SK-N-SH (cell line): ENCODE measurements at regions not wholly inside any gene's neighbourhood (a gene's known extent, or its start where the extent isn't known, plus 50 kb on each side); places are given as distances from the start of the nearest gene placed in this dataset.
A peak's percentile ranks its signal among the peaks of the same experiment; 100 is the strongest.

Experiments
- CTCF ChIA-PET: fragments of 300-600, 350-600 bp; formaldehyde crosslinking; extraction: SDS; loops from one replicate; lab custom pipeline; 2021; lab: Yijun Ruan, JAX
- POLR2A ChIA-PET: fragments of 350-600 bp; sonication (Branson Sonifier 250); formaldehyde crosslinking; extraction: SDS; loops from one replicate; lab custom pipeline; 2020; ENCODE audit warnings: antibody characterized with exemption, inconsistent platforms; lab: Yijun Ruan, JAX
- DNase-seq: peaks from one replicate; pipeline ENCODE4 v3.0.0; 2012
- H2AFZ ChIP-seq: fragments of 200-600 bp; sonication (generic); 2 replicates; pipeline ENCODE4 v1.8.1; 2016; ENCODE audit warnings: antibody characterized with exemption, mild to moderate bottlenecking, low read depth
- H3F3A ChIP-seq: fragments of 200-600 bp; sonication (generic); replicated peaks from 2 replicates; pipeline ENCODE3; 2016; ENCODE audit warnings: antibody characterized with exemption, mild to moderate bottlenecking; ENCODE audit not compliant: insufficient read depth
- H3K27ac ChIP-seq, 2 experiments: fragments of 200-500 bp in 1 of 2; fragments of 200-600 bp in 1 of 2; sonication (Bioruptor generic) in 1 of 2; sonication (generic), shearing (Covaris generic) in 1 of 2; 2 replicates each; pipeline versions ENCODE4 v1.5.1 to v1.6.1; 2014 to 2016; ENCODE audit warnings: low read depth in 2 of 2, inconsistent platforms in 1 of 2, low read length in 1 of 2, mild to moderate bottlenecking in 1 of 2, mixed read lengths in 1 of 2
- H3K27me3 ChIP-seq: fragments of 200-600 bp; sonication (generic), shearing (Covaris generic); 2 replicates; pipeline ENCODE4 v1.6.1; 2016; ENCODE audit warnings: mixed run types; ENCODE audit not compliant: insufficient read depth
- H3K36me3 ChIP-seq, 2 experiments: fragments of 200-500 bp in 1 of 2; fragments of 200-600 bp in 1 of 2; sonication (Bioruptor generic) in 1 of 2; sonication (generic) in 1 of 2; replicated peaks in 1 of 2; 2 replicates each; pipeline versions ENCODE3 to v1.5.1; 2014 to 2016; ENCODE audit warnings: low read length in 1 of 2, mild to moderate bottlenecking in 1 of 2; ENCODE audit not compliant: insufficient read depth in 2 of 2, control insufficient read depth in 1 of 2
- H3K4me1 ChIP-seq, 2 experiments: fragments of 200-500 bp in 1 of 2; fragments of 200-600 bp in 1 of 2; sonication (Bioruptor generic) in 1 of 2; sonication (generic), shearing (Covaris generic) in 1 of 2; 2 replicates each; pipeline versions ENCODE4 v1.5.1 to v1.6.1; 2014 to 2016; ENCODE audit warnings: low read depth in 1 of 2, low read length in 1 of 2, mixed run types in 1 of 2; ENCODE audit not compliant: insufficient read depth in 2 of 2, control insufficient read depth in 1 of 2
- H3K4me2 ChIP-seq: fragments of 200-600 bp; sonication (generic), shearing (Covaris generic); 2 replicates; pipeline ENCODE4 v1.6.1; 2017; ENCODE audit warnings: mixed run types
- H3K4me3 ChIP-seq, 2 experiments: fragments of 200-500 bp in 1 of 2; fragments of 200-600 bp in 1 of 2; sonication (Bioruptor generic) in 1 of 2; sonication (generic), shearing (Covaris generic) in 1 of 2; 2 replicates each; pipeline versions ENCODE4 v1.5.1 to v1.8.1; 2014 to 2016; ENCODE audit warnings: low read depth in 2 of 2, inconsistent platforms in 1 of 2, low read length in 1 of 2, mild to moderate bottlenecking in 1 of 2, mixed read lengths in 1 of 2, moderate library complexity in 1 of 2
- H3K79me2 ChIP-seq: fragments of 200-600 bp; sonication (generic); 2 replicates; pipeline ENCODE4 v1.8.1; 2017; ENCODE audit warnings: mild to moderate bottlenecking; ENCODE audit not compliant: insufficient read depth
- H3K9ac ChIP-seq: fragments of 200-600 bp; sonication (generic); 2 replicates; pipeline ENCODE4 v1.6.1; 2017; ENCODE audit warnings: mixed run types
- H3K9me2 ChIP-seq: fragments of 200-600 bp; sonication (generic); 2 replicates; pipeline ENCODE4 v1.6.1; 2017; ENCODE audit warnings: mixed run types
- H3K9me3 ChIP-seq: fragments of 200-600 bp; sonication (generic); 2 replicates; pipeline ENCODE4 v1.6.1; 2017; ENCODE audit warnings: mixed run types, mild to moderate bottlenecking, moderate library complexity
- H4K20me1 ChIP-seq: fragments of 200-600 bp; sonication (generic); 2 replicates; pipeline ENCODE4 v1.6.1; 2017; ENCODE audit warnings: mild to moderate bottlenecking, mixed run types; ENCODE audit not compliant: insufficient read depth
- CHD2 ChIP-seq: fragments of 150-350 bp; IDR thresholded peaks from 2 replicates; pipeline ENCODE4 v1.6.1; 2018; ENCODE audit warnings: low read length; ENCODE audit not compliant: partially characterized antibody
- ELF1 ChIP-seq: IDR thresholded peaks from 2 replicates; pipeline ENCODE4 v1.4.0; 2012
- EZH2phosphoT487 ChIP-seq: fragments of 200-600 bp; sonication (generic); IDR thresholded peaks from 2 replicates; pipeline ENCODE4 v1.6.1; 2017; ENCODE audit warnings: low read depth, mixed run types, mild to moderate bottlenecking, antibody characterized with exemption, moderate library complexity, borderline replicate concordance
- FOSL2 ChIP-seq: IDR thresholded peaks from 2 replicates; pipeline ENCODE4 v1.4.0; 2012; ENCODE audit warnings: low read depth, mild to moderate bottlenecking, moderate library complexity, borderline replicate concordance
- FOXJ3 ChIP-seq: sonication (generic); formaldehyde crosslinking; IDR thresholded peaks from 2 replicates; pipeline ENCODE4 v1.5.1; 2020; ENCODE audit warnings: mild to moderate bottlenecking, missing genetic modification reagents
- FOXM1 ChIP-seq: IDR thresholded peaks from 2 replicates; pipeline ENCODE4 v1.4.0; 2012; ENCODE audit warnings: low read depth, mild to moderate bottlenecking
- GABPA ChIP-seq: IDR thresholded peaks from 2 replicates; pipeline ENCODE4 v1.4.0; 2012; ENCODE audit warnings: low read depth, mild to moderate bottlenecking
- MEF2A ChIP-seq: IDR thresholded peaks from 2 replicates; pipeline ENCODE4 v1.4.0; 2012; ENCODE audit warnings: low read depth, borderline replicate concordance
- MXI1 ChIP-seq: IDR thresholded peaks from 2 replicates; pipeline ENCODE4 v1.6.1; 2012; ENCODE audit warnings: mild to moderate bottlenecking, low read depth, low read length, improper control_type of control experiment
- NRF1 ChIP-seq: IDR thresholded peaks from 2 replicates; pipeline ENCODE4 v1.6.1; 2012; ENCODE audit warnings: low read depth, mild to moderate bottlenecking, low read length
- POLR2AphosphoS5 ChIP-seq: IDR thresholded peaks from 2 replicates; pipeline ENCODE4 v1.6.1; 2012; ENCODE audit warnings: low read depth, low read length
- RFX5 ChIP-seq: IDR thresholded peaks from 2 replicates; pipeline ENCODE4 v1.6.1; 2012; ENCODE audit warnings: mild to moderate bottlenecking, improper control_type of control experiment, low read length
- RXRA ChIP-seq: IDR thresholded peaks from 2 replicates; pipeline ENCODE4 v1.4.0; 2012; ENCODE audit warnings: low read depth, mild to moderate bottlenecking, borderline replicate concordance
- SIN3A ChIP-seq: IDR thresholded peaks from 2 replicates; pipeline ENCODE4 v1.6.1; 2012; ENCODE audit warnings: low read depth, mild to moderate bottlenecking, low read length, moderate library complexity, borderline replicate concordance
- TCF12 ChIP-seq: IDR thresholded peaks from 2 replicates; pipeline ENCODE4 v1.4.0; 2012
- WGBS: methylation state at CpG from one replicate; pipeline ENCODE4 v1.1.6; 2017; ENCODE audit warnings: low lambda C conversion rate; 5-methylcytosine and 5-hydroxymethylcytosine counted together
- TF ChIP-seq, protein P1 (sequence below): IDR thresholded peaks from 2 replicates; pipeline ENCODE4 v1.4.0; 2012; ENCODE audit warnings: low read depth
- TF ChIP-seq, protein P2 (sequence below): fragments of 200-600 bp; sonication (generic); IDR thresholded peaks from 2 replicates; pipeline ENCODE4 v1.6.1; 2017; ENCODE audit warnings: antibody characterized with exemption, mild to moderate bottlenecking, moderate library complexity
- TF ChIP-seq, protein P3 (sequence below): fragments of 150-350 bp; IDR thresholded peaks from 2 replicates; pipeline ENCODE4 v1.6.1; 2016; ENCODE audit warnings: mild to moderate bottlenecking, low read depth, low read length

DNA sequence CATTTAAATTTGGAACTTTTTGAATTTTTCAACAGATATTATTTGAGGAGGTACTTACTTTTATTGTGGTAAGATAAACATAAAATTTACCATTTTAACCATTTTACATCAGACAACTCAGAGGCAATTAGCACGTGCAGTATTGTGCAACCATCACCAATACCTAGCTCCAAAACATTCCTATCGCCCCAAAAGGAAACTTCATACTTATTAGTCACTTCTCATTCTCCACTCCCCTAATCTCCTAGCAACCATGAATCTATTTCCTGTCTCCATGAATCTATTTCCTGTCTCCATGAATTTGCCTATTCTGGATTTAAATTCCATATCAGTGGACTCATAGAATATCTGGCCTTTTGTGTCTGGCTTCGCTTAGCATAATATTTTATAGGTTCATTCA, 69.9 kb upstream of the FAM136A start:
- 41% methylated on average over 3 of the region's 3 CpGs for WGBS
- H3K27me3 ChIP-seq: no peaks in the 10 kb centered on the region; the same call in 1 of the 2 replicates
- no peak overlapping the region for H3K4me3 ChIP-seq
- no peaks in the 10 kb centered on the region for H3K79me2 ChIP-seq
- no peaks in the 10 kb centered on the region for H4K20me1 ChIP-seq
- H3K4me1 ChIP-seq: no peaks in the 10 kb centered on the region; a peak in 1 of 4 replicates
- no peaks in the 10 kb centered on the region for H3K9me2 ChIP-seq
- peak overlapping the region in 1 of 2 experiments; percentile 26; a peak in 1 of 4 replicates for H3K27ac ChIP-seq
- POLR2A ChIA-PET: no interaction called here
- no peaks in the 10 kb centered on the region for H3K36me3 ChIP-seq
- H3K9ac ChIP-seq: no peak overlapping the region
- TF ChIP-seq CHD2: no peak
- no peak for TF ChIP-seq POLR2AphosphoS5
- TF ChIP-seq GABPA: peak; percentile 46; the same call in 1 of the 2 replicates
- TF ChIP-seq, protein P1, sequence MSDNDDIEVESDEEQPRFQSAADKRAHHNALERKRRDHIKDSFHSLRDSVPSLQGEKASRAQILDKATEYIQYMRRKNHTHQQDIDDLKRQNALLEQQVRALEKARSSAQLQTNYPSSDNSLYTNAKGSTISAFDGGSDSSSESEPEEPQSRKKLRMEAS: no peak
- DNase-seq: no peak
- CTCF ChIA-PET: no interaction called here
- H2AFZ ChIP-seq: peak overlapping the region; percentile 78
- H3K4me2 ChIP-seq: no peak overlapping the region
- no peaks in the 10 kb centered on the region for H3K9me3 ChIP-seq
- H3F3A ChIP-seq: no peaks in the 10 kb centered on the region

- no peak for DNase-seq
- Histone ChIP-seq H3K27ac (no peak overlapping the region), H3K79me2 (no peaks in the 10 kb centered on the region), H3K4me1 (no peaks in the 10 kb centered on the region; a peak in 1 of 4 replicates), H3F3A (no peaks in the 10 kb centered on the region), H3K36me3 (no peaks in the 10 kb centered on the region), H3K4me2 (no peak overlapping the region)
- POLR2A ChIA-PET: no interaction called here
- TF ChIP-seq RXRA: no peak
- no peak for TF ChIP-seq GABPA
- TF ChIP-seq NRF1: no peak
- TF ChIP-seq, protein P2, sequence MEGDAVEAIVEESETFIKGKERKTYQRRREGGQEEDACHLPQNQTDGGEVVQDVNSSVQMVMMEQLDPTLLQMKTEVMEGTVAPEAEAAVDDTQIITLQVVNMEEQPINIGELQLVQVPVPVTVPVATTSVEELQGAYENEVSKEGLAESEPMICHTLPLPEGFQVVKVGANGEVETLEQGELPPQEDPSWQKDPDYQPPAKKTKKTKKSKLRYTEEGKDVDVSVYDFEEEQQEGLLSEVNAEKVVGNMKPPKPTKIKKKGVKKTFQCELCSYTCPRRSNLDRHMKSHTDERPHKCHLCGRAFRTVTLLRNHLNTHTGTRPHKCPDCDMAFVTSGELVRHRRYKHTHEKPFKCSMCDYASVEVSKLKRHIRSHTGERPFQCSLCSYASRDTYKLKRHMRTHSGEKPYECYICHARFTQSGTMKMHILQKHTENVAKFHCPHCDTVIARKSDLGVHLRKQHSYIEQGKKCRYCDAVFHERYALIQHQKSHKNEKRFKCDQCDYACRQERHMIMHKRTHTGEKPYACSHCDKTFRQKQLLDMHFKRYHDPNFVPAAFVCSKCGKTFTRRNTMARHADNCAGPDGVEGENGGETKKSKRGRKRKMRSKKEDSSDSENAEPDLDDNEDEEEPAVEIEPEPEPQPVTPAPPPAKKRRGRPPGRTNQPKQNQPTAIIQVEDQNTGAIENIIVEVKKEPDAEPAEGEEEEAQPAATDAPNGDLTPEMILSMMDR: no peak
- no peak for TF ChIP-seq FOSL2
- TF ChIP-seq FOXM1: no peak
- TF ChIP-seq, protein P1: no peak
- no peak for TF ChIP-seq MXI1
- TF ChIP-seq TCF12: no peak
- TF ChIP-seq SIN3A: no peak
- no peak for TF ChIP-seq ELF1
- TF ChIP-seq RFX5: no peak
- TF ChIP-seq, protein P3, sequence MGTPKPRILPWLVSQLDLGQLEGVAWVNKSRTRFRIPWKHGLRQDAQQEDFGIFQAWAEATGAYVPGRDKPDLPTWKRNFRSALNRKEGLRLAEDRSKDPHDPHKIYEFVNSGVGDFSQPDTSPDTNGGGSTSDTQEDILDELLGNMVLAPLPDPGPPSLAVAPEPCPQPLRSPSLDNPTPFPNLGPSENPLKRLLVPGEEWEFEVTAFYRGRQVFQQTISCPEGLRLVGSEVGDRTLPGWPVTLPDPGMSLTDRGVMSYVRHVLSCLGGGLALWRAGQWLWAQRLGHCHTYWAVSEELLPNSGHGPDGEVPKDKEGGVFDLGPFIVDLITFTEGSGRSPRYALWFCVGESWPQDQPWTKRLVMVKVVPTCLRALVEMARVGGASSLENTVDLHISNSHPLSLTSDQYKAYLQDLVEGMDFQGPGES: no peak
- TF ChIP-seq MEF2A: no peak
- TF ChIP-seq EZH2phosphoT487: no peak
- no peak for TF ChIP-seq FOXJ3 (CRISPR knock-in tag)
- TF ChIP-seq, all 33 proteins: peak for 0
- Histone ChIP-seq H3K4me3 (no peak overlapping the region), H3K9me2 (no peaks in the 10 kb centered on the region), H3K9me3 (no peaks in the 10 kb centered on the region), H4K20me1 (no peaks in the 10 kb centered on the region), H2AFZ (no peak overlapping the region), H3K27me3 (no peaks in the 10 kb centered on the region), H3K9ac (no peak overlapping the region)
- CTCF ChIA-PET: interaction anchor here (0.6 kb wide), 1 partner anchor 65 kb away, joined by 3 read pairs; no protein-coding TSS in a partner anchor
- 38% methylated on average over 5 of the region's 5 CpGs for WGBS
These were observed 67.2 kb upstream of the FAM136A start for GRCh38 chr2:70369082-70369481.
